ENCODE measurements at regions not wholly inside any gene's neighbourhood (a gene's known extent, or its start where the extent isn't known, plus 50 kb on each side); places are given as distances from the start of the nearest gene placed in this dataset.

GRCh38 chr1:34444516-34444915 is 267.8 kb downstream of the C1orf94 start:
- peaks cover 76% of the 10 kb centered on the region for H3K27me3 ChIP-seq (ENCODE audit: low read depth)
- intact Hi-C loops (cut with micrococcal nuclease): no loop called here
- H3K9me3 ChIP-seq (replicated peaks): no peaks in the 10 kb centered on the region
- no peak for TF ChIP-seq CTCF (IDR thresholded peaks at IDR 0.05; ENCODE audit: borderline replicate concordance)
- no peak overlapping the region for H3K4me3 ChIP-seq
- H3K36me3 ChIP-seq: no peaks in the 10 kb centered on the region
- DNase-seq: no peak
- H3K4me1 ChIP-seq: no peaks in the 10 kb centered on the region
- H3K27ac ChIP-seq (replicated peaks): no peak overlapping the region

- H3K9me3 ChIP-seq (replicated peaks): no peaks in the 10 kb centered on the region
- TF ChIP-seq CTCF (IDR thresholded peaks at IDR 0.05; ENCODE audit: borderline replicate concordance): no peak
- no peak for DNase-seq
- H3K27ac ChIP-seq (replicated peaks): no peak overlapping the region
- intact Hi-C loops (cut with micrococcal nuclease): no loop called here
- no peak overlapping the region for H3K4me3 ChIP-seq
- H3K27me3 ChIP-seq (ENCODE audit: low read depth): peaks cover 48% of the 10 kb centered on the region
- no peaks in the 10 kb centered on the region for H3K4me1 ChIP-seq
- no peaks in the 10 kb centered on the region for H3K36me3 ChIP-seq
Measured at GRCh38 chr1:34450325-34450724, 273.6 kb downstream of the C1orf94 start.

- intact Hi-C loops (cut with micrococcal nuclease): no loop called here
- TF ChIP-seq CTCF (IDR thresholded peaks at IDR 0.05; ENCODE audit: borderline replicate concordance): no peak
Measured at GRCh38 chr1:34452451-34452850, 275.7 kb downstream of the C1orf94 start.

GRCh38 chr1:34455121-34455520 is 278.4 kb downstream of the C1orf94 start:
- Histone ChIP-seq H3K4me1 (no peaks in the 10 kb centered on the region), H3K36me3 (no peaks in the 10 kb centered on the region), H3K27me3 (ENCODE audit: low read depth) (peaks cover 41% of the 10 kb centered on the region), H3K4me3 (no peak overlapping the region), H3K9me3 (replicated peaks) (no peaks in the 10 kb centered on the region), H3K27ac (replicated peaks) (no peak overlapping the region)
- no peak for DNase-seq
- no peak for TF ChIP-seq CTCF (IDR thresholded peaks at IDR 0.05; ENCODE audit: borderline replicate concordance)
- intact Hi-C loops (cut with micrococcal nuclease): no loop called here

More at GRCh38 chr1:34452451-34452850, 275.7 kb downstream of the C1orf94 start:
- no peaks in the 10 kb centered on the region for H3K36me3 ChIP-seq
- H3K4me1 ChIP-seq: no peaks in the 10 kb centered on the region
- no peak overlapping the region for H3K4me3 ChIP-seq
- no peaks in the 10 kb centered on the region for H3K9me3 ChIP-seq (replicated peaks)
- no peak overlapping the region for H3K27ac ChIP-seq (replicated peaks)
- no peak for DNase-seq
- peaks cover 38% of the 10 kb centered on the region for H3K27me3 ChIP-seq (ENCODE audit: low read depth)

- Histone ChIP-seq H3K27me3 (ENCODE audit: low read depth) (peaks cover 78% of the 10 kb centered on the region), H3K36me3 (no peaks in the 10 kb centered on the region), H3K4me1 (no peaks in the 10 kb centered on the region), H3K9me3 (replicated peaks) (no peaks in the 10 kb centered on the region), H3K27ac (replicated peaks) (no peak overlapping the region), H3K4me3 (no peak overlapping the region)
- DNase-seq: no peak
- peak; percentile 60 for TF ChIP-seq CTCF (IDR thresholded peaks at IDR 0.05; ENCODE audit: borderline replicate concordance)
- intact Hi-C loops (cut with micrococcal nuclease): no loop called here
Measured at GRCh38 chr1:34460193-34460592, 283.5 kb downstream of the C1orf94 start.

- H3K4me3 ChIP-seq: no peak overlapping the region
- H3K9me3 ChIP-seq (replicated peaks): peaks cover 9% of the 10 kb centered on the region
- no peaks in the 10 kb centered on the region for H3K36me3 ChIP-seq
- no peak for TF ChIP-seq CTCF (IDR thresholded peaks at IDR 0.05; ENCODE audit: borderline replicate concordance)
- H3K4me1 ChIP-seq: no peaks in the 10 kb centered on the region
- peaks cover 77% of the 10 kb centered on the region for H3K27me3 ChIP-seq (ENCODE audit: low read depth)
- DNase-seq: no peak
- intact Hi-C loops (cut with micrococcal nuclease): no loop called here
- H3K27ac ChIP-seq (replicated peaks): no peak overlapping the region
Measured at GRCh38 chr1:34470401-34470800, 284.4 kb upstream of the GJB5 start.

Measured in left ventricle myocardium inferior (tissue), 1 donor.